ENCODE measurements at regions not wholly inside any gene's neighbourhood (a gene's known extent, or its start where the extent isn't known, plus 50 kb on each side); places are given as distances from the start of the nearest gene placed in this dataset.
"Not testable (repeated sequence)": the region's sequence is repeated elsewhere in the genome, so short reads cannot be mapped to it uniquely, and the experiment has no call there.

GRCh38 chr15:20409667-20410198 lies 131.9 kb downstream of the GOLGA6L6 start:
- whole genome bisulfite sequencing (ENCODE audit: insufficient coverage, low lambda C conversion rate) = 90% methylated on average over 4 of the region's 4 CpGs
- not testable (repeated sequence) for H3K4me3 ChIP-seq (ENCODE audit: low read length); H3K4me1 ChIP-seq (ENCODE audit: control insufficient read depth, insufficient read depth, low read length); DNase-seq; H3K36me3 ChIP-seq (ENCODE audit: control insufficient read depth, insufficient read depth, low read length); H3K27ac ChIP-seq (ENCODE audit: low read length); H3K27me3 ChIP-seq (ENCODE audit: control insufficient read depth, insufficient read depth, low read length)
- peaks cover 11% of the 10 kb centered on the region for H3K9me3 ChIP-seq (ENCODE audit: control insufficient read depth, low read depth, low read length)

DNA sequence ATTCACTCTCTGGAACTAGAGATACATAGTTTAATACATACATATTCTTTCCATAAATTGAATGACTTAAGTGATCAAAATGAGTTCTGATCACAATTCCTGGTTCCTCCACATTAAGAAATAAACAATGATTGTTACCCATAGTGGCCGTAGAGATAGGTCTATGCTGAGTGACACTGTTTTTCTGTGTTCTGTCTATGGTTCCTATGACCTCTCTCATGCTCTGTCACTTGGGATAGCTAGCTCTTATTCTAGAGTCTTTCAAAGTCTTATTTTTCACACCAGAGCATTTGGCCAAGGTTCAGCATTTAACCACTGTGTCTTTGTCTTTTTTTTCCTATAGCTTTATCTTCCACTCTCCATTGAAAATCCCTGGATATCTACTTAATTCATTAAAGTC lies 132.4 kb downstream of the GOLGA6L6 start:
- WGBS (ENCODE audit: insufficient coverage, low lambda C conversion rate) = no CpG with 5 or more reads among the region's 1 CpG
- no peaks in the 10 kb centered on the region for H3K4me1 ChIP-seq (ENCODE audit: control insufficient read depth, insufficient read depth, low read length)
- H3K36me3 ChIP-seq (ENCODE audit: control insufficient read depth, insufficient read depth, low read length) = no peaks in the 10 kb centered on the region
- no peaks in the 10 kb centered on the region for H3K27me3 ChIP-seq (ENCODE audit: control insufficient read depth, insufficient read depth, low read length)
- no peak overlapping the region for H3K27ac ChIP-seq (ENCODE audit: low read length)
- H3K4me3 ChIP-seq (ENCODE audit: low read length) = no peak overlapping the region
- H3K9me3 ChIP-seq (ENCODE audit: control insufficient read depth, low read depth, low read length) = peaks cover 11% of the 10 kb centered on the region
- no peak for DNase-seq

DNA sequence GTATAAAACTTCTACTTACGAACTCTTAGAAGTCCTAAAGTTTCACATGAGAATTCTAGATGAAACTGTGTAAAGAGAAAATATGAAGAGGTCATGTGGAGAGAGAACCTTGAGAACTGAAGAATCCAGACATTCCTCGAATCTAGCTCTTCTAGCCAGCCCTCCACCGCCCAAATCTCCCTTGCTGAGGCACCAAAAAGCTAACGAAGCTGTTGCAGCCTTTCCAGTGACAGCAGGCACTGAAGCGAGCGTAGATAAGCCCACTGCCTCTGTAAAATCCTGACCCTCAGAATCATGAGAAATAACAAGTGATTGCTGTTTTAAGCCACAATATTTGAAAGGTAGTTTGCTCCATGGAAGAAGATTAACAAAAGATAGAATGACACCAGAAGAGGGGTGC lies 134.0 kb downstream of the GOLGA6L6 start:
- Histone ChIP-seq H3K4me1 (ENCODE audit: control insufficient read depth, insufficient read depth, low read length) (no peaks in the 10 kb centered on the region), H3K27me3 (ENCODE audit: control insufficient read depth, insufficient read depth, low read length) (no peaks in the 10 kb centered on the region), H3K9me3 (ENCODE audit: control insufficient read depth, low read depth, low read length) (peaks cover 14% of the 10 kb centered on the region), H3K36me3 (ENCODE audit: control insufficient read depth, insufficient read depth, low read length) (no peaks in the 10 kb centered on the region), H3K4me3 (ENCODE audit: low read length) (no peak overlapping the region), H3K27ac (ENCODE audit: low read length) (no peak overlapping the region)
- DNase-seq = no peak
- WGBS (ENCODE audit: insufficient coverage, low lambda C conversion rate) = 63% methylated on average over 3 of the region's 6 CpGs

DNA sequence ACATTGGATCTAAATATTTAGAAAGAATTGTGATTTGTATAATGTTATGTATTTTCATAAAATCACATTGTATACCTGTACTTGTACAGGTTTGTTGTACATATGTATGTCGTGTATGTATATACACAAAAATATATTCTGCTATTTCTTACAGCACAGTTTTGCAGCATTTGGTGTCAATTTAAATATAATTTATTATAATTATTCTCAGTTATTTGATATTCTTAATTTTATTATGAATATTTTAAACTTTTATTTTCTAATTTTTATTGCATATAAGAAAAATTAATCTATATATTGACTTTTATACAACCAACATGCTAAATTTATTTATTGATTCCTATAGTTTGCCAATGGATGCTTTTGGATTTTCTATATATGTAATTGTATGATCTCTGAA lies 137.0 kb downstream of the GOLGA6L6 start:
- H3K27ac ChIP-seq (ENCODE audit: low read length); H3K4me1 ChIP-seq (ENCODE audit: control insufficient read depth, insufficient read depth, low read length); H3K4me3 ChIP-seq (ENCODE audit: low read length); H3K27me3 ChIP-seq (ENCODE audit: control insufficient read depth, insufficient read depth, low read length); H3K36me3 ChIP-seq (ENCODE audit: control insufficient read depth, insufficient read depth, low read length); DNase-seq: not testable (repeated sequence)
- peaks cover 18% of the 10 kb centered on the region for H3K9me3 ChIP-seq (ENCODE audit: control insufficient read depth, low read depth, low read length)
- 55% methylated on average over 1 of the region's 1 CpG for WGBS (ENCODE audit: insufficient coverage, low lambda C conversion rate)

DNA sequence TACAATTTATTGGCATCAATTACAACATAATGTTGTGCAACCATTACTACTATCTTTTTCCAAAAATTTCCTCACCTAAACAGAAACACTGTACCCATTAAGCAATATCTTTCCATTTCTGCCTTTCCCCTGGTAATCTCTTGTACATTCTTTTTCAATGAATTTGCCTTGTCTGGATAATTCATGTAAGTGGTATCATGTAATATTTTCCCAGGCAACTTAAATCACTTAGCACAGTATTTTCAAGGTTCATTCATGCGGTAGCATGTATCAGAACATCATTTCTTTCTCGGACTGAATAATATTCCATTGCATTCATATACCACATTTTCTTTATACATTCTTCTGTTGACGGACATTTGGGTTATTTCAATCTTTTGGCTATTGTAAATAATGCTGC lies 139.0 kb downstream of the GOLGA6L6 start:
- H3K36me3 ChIP-seq (ENCODE audit: control insufficient read depth, insufficient read depth, low read length); H3K4me3 ChIP-seq (ENCODE audit: low read length); H3K27ac ChIP-seq (ENCODE audit: low read length); H3K27me3 ChIP-seq (ENCODE audit: control insufficient read depth, insufficient read depth, low read length); H3K4me1 ChIP-seq (ENCODE audit: control insufficient read depth, insufficient read depth, low read length); DNase-seq: not testable (repeated sequence)
- WGBS (ENCODE audit: insufficient coverage, low lambda C conversion rate) = 87% methylated on average over 2 of the region's 3 CpGs
- peaks cover 20% of the 10 kb centered on the region for H3K9me3 ChIP-seq (ENCODE audit: control insufficient read depth, low read depth, low read length)

- not testable (repeated sequence) for H3K4me3 ChIP-seq (ENCODE audit: low read length); DNase-seq
Observed at GRCh38 chr15:20401058-20401457, 140.5 kb downstream of the GOLGA6L6 start.

DNA sequence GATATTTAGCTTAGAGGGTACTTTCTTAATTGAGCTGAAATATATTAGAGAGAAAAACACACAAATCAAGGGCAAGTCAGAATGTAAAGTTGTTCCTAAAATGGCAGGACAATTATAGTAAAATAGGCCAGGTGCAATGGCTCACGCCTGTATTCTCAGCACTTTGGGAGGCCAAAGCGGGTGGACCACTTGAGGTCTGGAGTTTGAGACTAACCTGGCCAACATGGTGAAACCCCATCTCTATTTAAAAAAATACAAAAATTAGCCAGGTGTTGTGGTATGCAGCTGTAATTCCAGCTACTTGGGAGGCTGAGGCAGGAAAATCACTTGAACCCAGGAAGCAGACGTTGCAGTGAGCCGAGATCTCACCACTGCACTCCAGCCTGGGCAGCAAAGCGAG lies 142.9 kb downstream of the GOLGA6L6 start:
- not testable (repeated sequence) for H3K27ac ChIP-seq (ENCODE audit: low read length); H3K9me3 ChIP-seq (ENCODE audit: control insufficient read depth, low read depth, low read length); H3K4me3 ChIP-seq (ENCODE audit: low read length); H3K27me3 ChIP-seq (ENCODE audit: control insufficient read depth, insufficient read depth, low read length); DNase-seq; H3K36me3 ChIP-seq (ENCODE audit: control insufficient read depth, insufficient read depth, low read length); H3K4me1 ChIP-seq (ENCODE audit: control insufficient read depth, insufficient read depth, low read length)
- WGBS (ENCODE audit: insufficient coverage, low lambda C conversion rate) = 100% methylated on average over 1 of the region's 5 CpGs

More at GRCh38 chr15:20401058-20401457, 140.5 kb downstream of the GOLGA6L6 start:
- H3K27me3 ChIP-seq (ENCODE audit: control insufficient read depth, insufficient read depth, low read length); H3K4me1 ChIP-seq (ENCODE audit: control insufficient read depth, insufficient read depth, low read length); H3K36me3 ChIP-seq (ENCODE audit: control insufficient read depth, insufficient read depth, low read length); H3K27ac ChIP-seq (ENCODE audit: low read length): not testable (repeated sequence)
- WGBS (ENCODE audit: insufficient coverage, low lambda C conversion rate) = 89% methylated on average over 3 of the region's 3 CpGs
- H3K9me3 ChIP-seq (ENCODE audit: control insufficient read depth, low read depth, low read length) = peaks cover 17% of the 10 kb centered on the region

GRCh38 chr15:20388161-20388560 lies 153.4 kb downstream of the GOLGA6L6 start:
- not testable (repeated sequence) for H3K4me1 ChIP-seq (ENCODE audit: control insufficient read depth, insufficient read depth, low read length); DNase-seq; H3K4me3 ChIP-seq (ENCODE audit: low read length); H3K27ac ChIP-seq (ENCODE audit: low read length); H3K36me3 ChIP-seq (ENCODE audit: control insufficient read depth, insufficient read depth, low read length); H3K27me3 ChIP-seq (ENCODE audit: control insufficient read depth, insufficient read depth, low read length)
- peaks cover 10% of the 10 kb centered on the region for H3K9me3 ChIP-seq (ENCODE audit: control insufficient read depth, low read depth, low read length)
- WGBS (ENCODE audit: insufficient coverage, low lambda C conversion rate) = 92% methylated on average over 1 of the region's 3 CpGs

- no peak overlapping the region for H3K4me3 ChIP-seq (ENCODE audit: low read length)
- H3K4me1 ChIP-seq (ENCODE audit: control insufficient read depth, insufficient read depth, low read length) = no peaks in the 10 kb centered on the region
- peaks cover 1% of the 10 kb centered on the region for H3K9me3 ChIP-seq (ENCODE audit: control insufficient read depth, low read depth, low read length)
- H3K27ac ChIP-seq (ENCODE audit: low read length) = no peak overlapping the region
- H3K27me3 ChIP-seq (ENCODE audit: control insufficient read depth, insufficient read depth, low read length) = no peaks in the 10 kb centered on the region
- no peaks in the 10 kb centered on the region for H3K36me3 ChIP-seq (ENCODE audit: control insufficient read depth, insufficient read depth, low read length)
- no peak for DNase-seq
Observed at GRCh38 chr15:20386198-20386597, 155.4 kb downstream of the GOLGA6L6 start.

GRCh38 chr15:20380199-20380598 lies 161.4 kb downstream of the GOLGA6L6 start:
- H3K4me1 ChIP-seq (ENCODE audit: control insufficient read depth, insufficient read depth, low read length); H3K27ac ChIP-seq (ENCODE audit: low read length); H3K36me3 ChIP-seq (ENCODE audit: control insufficient read depth, insufficient read depth, low read length); H3K27me3 ChIP-seq (ENCODE audit: control insufficient read depth, insufficient read depth, low read length); DNase-seq; H3K4me3 ChIP-seq (ENCODE audit: low read length): not testable (repeated sequence)
- peaks cover 13% of the 10 kb centered on the region for H3K9me3 ChIP-seq (ENCODE audit: control insufficient read depth, low read depth, low read length)
- no CpG with 5 or more reads among the region's 5 CpGs for WGBS (ENCODE audit: insufficient coverage, low lambda C conversion rate)

- Histone ChIP-seq H3K4me3 (ENCODE audit: low read length) (no peak overlapping the region), H3K36me3 (ENCODE audit: control insufficient read depth, insufficient read depth, low read length) (no peaks in the 10 kb centered on the region), H3K9me3 (ENCODE audit: control insufficient read depth, low read depth, low read length) (peaks cover 17% of the 10 kb centered on the region), H3K27me3 (ENCODE audit: control insufficient read depth, insufficient read depth, low read length) (no peaks in the 10 kb centered on the region), H3K4me1 (ENCODE audit: control insufficient read depth, insufficient read depth, low read length) (no peaks in the 10 kb centered on the region), H3K27ac (ENCODE audit: low read length) (no peak overlapping the region)
- WGBS (ENCODE audit: insufficient coverage, low lambda C conversion rate) = no CpG with 5 or more reads among the region's 5 CpGs
- DNase-seq = no peak
Observed at GRCh38 chr15:20376872-20377271, 164.7 kb downstream of the GOLGA6L6 start.

All from large intestine (tissue), 3 donors.